Spleen (tissue), 7 donors: ENCODE measurements at regions not wholly inside any gene's neighbourhood (a gene's known extent, or its start where the extent isn't known, plus 50 kb on each side); places are given as distances from the start of the nearest gene placed in this dataset.

ENCODE experiments used
- POLR2AphosphoS5 ChIP-seq, 3 donors: sonication (generic); formaldehyde crosslinking; IDR thresholded peaks; one replicate each; pipeline ENCODE4 v1.5.1; 2017; ENCODE audit warnings: antibody characterized with exemption in 3 of 3
- TF ChIP-seq, protein P1 (sequence below), 11 experiments: fragments of 200-600 bp in 7 of 11; fragments of 450-650 bp in 4 of 11; sonication (generic) in 4 of 11; IDR thresholded peaks in 8 of 11; conservative IDR thresholded peaks in 3 of 11; 1 replicate in 7 of 11; 2 replicates in 4 of 11; pipeline versions ENCODE4 v1.4.0 to v1.8.0; 2016 to 2021; ENCODE audit warnings: antibody characterized with exemption in 11 of 11, inconsistent platforms in 4 of 11, mild to moderate bottlenecking in 1 of 11
- donor health status: DM: no; HTN: no; CAD: no; lungs with moderate emphysema.
- donor health status: DM: no; HTN: no; CAD: no.
- donor health status: DM: no; HTN: no; CAD: no.

DNA sequence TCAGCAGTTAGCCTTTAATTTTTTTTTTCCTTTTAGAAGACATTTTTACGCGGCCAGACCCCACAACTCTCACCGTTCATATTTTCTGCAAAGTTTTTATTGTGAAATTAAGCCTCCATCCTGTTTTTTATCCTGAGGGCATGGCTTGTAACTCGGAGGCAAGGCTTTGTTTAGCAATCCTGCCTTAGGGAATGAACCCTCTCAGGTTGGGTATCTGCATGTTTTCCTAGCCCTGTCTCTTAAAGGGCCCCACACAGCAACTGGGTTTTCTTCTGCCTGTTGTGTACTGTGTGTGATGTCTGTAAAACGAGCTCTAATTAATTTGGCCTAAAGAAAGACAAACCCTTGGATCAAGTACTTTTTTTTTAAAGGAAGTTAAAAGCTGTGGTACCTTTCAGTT lies 130.2 kb upstream of the COBL start:
- no peak for TF ChIP-seq POLR2AphosphoS5 (IDR thresholded peaks at IDR 0.05)
- TF ChIP-seq, protein P1, sequence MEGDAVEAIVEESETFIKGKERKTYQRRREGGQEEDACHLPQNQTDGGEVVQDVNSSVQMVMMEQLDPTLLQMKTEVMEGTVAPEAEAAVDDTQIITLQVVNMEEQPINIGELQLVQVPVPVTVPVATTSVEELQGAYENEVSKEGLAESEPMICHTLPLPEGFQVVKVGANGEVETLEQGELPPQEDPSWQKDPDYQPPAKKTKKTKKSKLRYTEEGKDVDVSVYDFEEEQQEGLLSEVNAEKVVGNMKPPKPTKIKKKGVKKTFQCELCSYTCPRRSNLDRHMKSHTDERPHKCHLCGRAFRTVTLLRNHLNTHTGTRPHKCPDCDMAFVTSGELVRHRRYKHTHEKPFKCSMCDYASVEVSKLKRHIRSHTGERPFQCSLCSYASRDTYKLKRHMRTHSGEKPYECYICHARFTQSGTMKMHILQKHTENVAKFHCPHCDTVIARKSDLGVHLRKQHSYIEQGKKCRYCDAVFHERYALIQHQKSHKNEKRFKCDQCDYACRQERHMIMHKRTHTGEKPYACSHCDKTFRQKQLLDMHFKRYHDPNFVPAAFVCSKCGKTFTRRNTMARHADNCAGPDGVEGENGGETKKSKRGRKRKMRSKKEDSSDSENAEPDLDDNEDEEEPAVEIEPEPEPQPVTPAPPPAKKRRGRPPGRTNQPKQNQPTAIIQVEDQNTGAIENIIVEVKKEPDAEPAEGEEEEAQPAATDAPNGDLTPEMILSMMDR (IDR thresholded peaks at IDR 0.05 in 8 of 11, conservative IDR thresholded peaks at IDR 0.05 in 3 of 11), result no peak
